ENCODE measurements at regions not wholly inside any gene's neighbourhood (a gene's known extent, or its start where the extent isn't known, plus 50 kb on each side); places are given as distances from the start of the nearest gene placed in this dataset.

- TF ChIP-seq POLR2AphosphoS5 (IDR thresholded peaks at IDR 0.05; ENCODE audit: low read depth), result no peak
- no peak for TF ChIP-seq NANOG (IDR thresholded peaks at IDR 0.05; ENCODE audit: borderline replicate concordance)
- no peak for TF ChIP-seq EZH2 (IDR thresholded peaks at IDR 0.05; ENCODE audit: low read depth, unreplicated experiment)
- no peak for TF ChIP-seq ZNF114 (CRISPR knock-in tag; IDR thresholded peaks at IDR 0.05)
- TF ChIP-seq STAT1 (IDR thresholded peaks at IDR 0.05; ENCODE audit: unreplicated experiment), result no peak
- TF ChIP-seq, protein P1, sequence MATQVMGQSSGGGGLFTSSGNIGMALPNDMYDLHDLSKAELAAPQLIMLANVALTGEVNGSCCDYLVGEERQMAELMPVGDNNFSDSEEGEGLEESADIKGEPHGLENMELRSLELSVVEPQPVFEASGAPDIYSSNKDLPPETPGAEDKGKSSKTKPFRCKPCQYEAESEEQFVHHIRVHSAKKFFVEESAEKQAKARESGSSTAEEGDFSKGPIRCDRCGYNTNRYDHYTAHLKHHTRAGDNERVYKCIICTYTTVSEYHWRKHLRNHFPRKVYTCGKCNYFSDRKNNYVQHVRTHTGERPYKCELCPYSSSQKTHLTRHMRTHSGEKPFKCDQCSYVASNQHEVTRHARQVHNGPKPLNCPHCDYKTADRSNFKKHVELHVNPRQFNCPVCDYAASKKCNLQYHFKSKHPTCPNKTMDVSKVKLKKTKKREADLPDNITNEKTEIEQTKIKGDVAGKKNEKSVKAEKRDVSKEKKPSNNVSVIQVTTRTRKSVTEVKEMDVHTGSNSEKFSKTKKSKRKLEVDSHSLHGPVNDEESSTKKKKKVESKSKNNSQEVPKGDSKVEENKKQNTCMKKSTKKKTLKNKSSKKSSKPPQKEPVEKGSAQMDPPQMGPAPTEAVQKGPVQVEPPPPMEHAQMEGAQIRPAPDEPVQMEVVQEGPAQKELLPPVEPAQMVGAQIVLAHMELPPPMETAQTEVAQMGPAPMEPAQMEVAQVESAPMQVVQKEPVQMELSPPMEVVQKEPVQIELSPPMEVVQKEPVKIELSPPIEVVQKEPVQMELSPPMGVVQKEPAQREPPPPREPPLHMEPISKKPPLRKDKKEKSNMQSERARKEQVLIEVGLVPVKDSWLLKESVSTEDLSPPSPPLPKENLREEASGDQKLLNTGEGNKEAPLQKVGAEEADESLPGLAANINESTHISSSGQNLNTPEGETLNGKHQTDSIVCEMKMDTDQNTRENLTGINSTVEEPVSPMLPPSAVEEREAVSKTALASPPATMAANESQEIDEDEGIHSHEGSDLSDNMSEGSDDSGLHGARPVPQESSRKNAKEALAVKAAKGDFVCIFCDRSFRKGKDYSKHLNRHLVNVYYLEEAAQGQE (IDR thresholded peaks at IDR 0.05; ENCODE audit: unreplicated experiment), result no peak
- TF ChIP-seq ZNF331 (CRISPR knock-in tag; IDR thresholded peaks at IDR 0.05; ENCODE audit: low read depth), result no peak
- no peak for TF ChIP-seq JUNB (IDR thresholded peaks at IDR 0.05; ENCODE audit: unreplicated experiment)
- TF ChIP-seq, protein P2, sequence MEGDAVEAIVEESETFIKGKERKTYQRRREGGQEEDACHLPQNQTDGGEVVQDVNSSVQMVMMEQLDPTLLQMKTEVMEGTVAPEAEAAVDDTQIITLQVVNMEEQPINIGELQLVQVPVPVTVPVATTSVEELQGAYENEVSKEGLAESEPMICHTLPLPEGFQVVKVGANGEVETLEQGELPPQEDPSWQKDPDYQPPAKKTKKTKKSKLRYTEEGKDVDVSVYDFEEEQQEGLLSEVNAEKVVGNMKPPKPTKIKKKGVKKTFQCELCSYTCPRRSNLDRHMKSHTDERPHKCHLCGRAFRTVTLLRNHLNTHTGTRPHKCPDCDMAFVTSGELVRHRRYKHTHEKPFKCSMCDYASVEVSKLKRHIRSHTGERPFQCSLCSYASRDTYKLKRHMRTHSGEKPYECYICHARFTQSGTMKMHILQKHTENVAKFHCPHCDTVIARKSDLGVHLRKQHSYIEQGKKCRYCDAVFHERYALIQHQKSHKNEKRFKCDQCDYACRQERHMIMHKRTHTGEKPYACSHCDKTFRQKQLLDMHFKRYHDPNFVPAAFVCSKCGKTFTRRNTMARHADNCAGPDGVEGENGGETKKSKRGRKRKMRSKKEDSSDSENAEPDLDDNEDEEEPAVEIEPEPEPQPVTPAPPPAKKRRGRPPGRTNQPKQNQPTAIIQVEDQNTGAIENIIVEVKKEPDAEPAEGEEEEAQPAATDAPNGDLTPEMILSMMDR (conservative IDR thresholded peaks at IDR 0.05; ENCODE audit: low read depth in 2 of 2), result no peak
- no peak for TF ChIP-seq CREB1 (CRISPR knock-in tag; IDR thresholded peaks at IDR 0.05; ENCODE audit: low read depth)
- TF ChIP-seq EZH2phosphoT487 (IDR thresholded peaks at IDR 0.05; ENCODE audit: unreplicated experiment), result no peak
- TF ChIP-seq, protein P3, sequence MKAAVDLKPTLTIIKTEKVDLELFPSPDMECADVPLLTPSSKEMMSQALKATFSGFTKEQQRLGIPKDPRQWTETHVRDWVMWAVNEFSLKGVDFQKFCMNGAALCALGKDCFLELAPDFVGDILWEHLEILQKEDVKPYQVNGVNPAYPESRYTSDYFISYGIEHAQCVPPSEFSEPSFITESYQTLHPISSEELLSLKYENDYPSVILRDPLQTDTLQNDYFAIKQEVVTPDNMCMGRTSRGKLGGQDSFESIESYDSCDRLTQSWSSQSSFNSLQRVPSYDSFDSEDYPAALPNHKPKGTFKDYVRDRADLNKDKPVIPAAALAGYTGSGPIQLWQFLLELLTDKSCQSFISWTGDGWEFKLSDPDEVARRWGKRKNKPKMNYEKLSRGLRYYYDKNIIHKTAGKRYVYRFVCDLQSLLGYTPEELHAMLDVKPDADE (IDR thresholded peaks at IDR 0.05), result no peak
- TF ChIP-seq ZNF462 (CRISPR knock-in tag; IDR thresholded peaks at IDR 0.05), result no peak
- H3K9me2 ChIP-seq (ENCODE audit: insufficient read depth), result no peaks in the 10 kb centered on the region
- DNase-seq (ENCODE audit: low spot score), result no peak
- Mint-ChIP-seq H3K27ac (no peak overlapping the region), H3K4me1 (peaks cover 22% of the 10 kb centered on the region), H3K27me3 (ENCODE audit: insufficient read depth, low read depth, poor library complexity) (peaks cover 4% of the 10 kb centered on the region), H3K36me3 (ENCODE audit: low read depth) (no peaks in the 10 kb centered on the region), H3K4me3 (no peak overlapping the region), H3K9me3 (no peaks in the 10 kb centered on the region)
- H4K20me1 ChIP-seq (replicated peaks; ENCODE audit: insufficient read depth), result no peaks in the 10 kb centered on the region
- H3F3A ChIP-seq (replicated peaks; ENCODE audit: low read depth), result no peaks in the 10 kb centered on the region
- H3K27ac ChIP-seq (ENCODE audit: low read depth), result no peak overlapping the region
- H3K4me1 ChIP-seq (ENCODE audit: insufficient read depth), result peaks cover 24% of the 10 kb centered on the region; the same call in 1 of the 2 replicates
- no peak overlapping the region for H3K4me3 ChIP-seq
- ATAC-seq, result no peak
- H3K4me2 ChIP-seq, result no peak overlapping the region
- H2AFZ ChIP-seq, result no peak overlapping the region
- H3K79me2 ChIP-seq (replicated peaks; ENCODE audit: insufficient read depth), result no peaks in the 10 kb centered on the region
- H3K27me3 ChIP-seq (ENCODE audit: insufficient read depth), result no peaks in the 10 kb centered on the region
- H3K36me3 ChIP-seq (ENCODE audit: insufficient read depth), result no peaks in the 10 kb centered on the region
Observed at GRCh38 chr2:42965910-42966309, 173.5 kb upstream of the HAAO start.

Data from GM23338 (cell line).